ENCODE measurements at regions not wholly inside any gene's neighbourhood (a gene's known extent, or its start where the extent isn't known, plus 50 kb on each side); places are given as distances from the start of the nearest gene placed in this dataset.

DNA sequence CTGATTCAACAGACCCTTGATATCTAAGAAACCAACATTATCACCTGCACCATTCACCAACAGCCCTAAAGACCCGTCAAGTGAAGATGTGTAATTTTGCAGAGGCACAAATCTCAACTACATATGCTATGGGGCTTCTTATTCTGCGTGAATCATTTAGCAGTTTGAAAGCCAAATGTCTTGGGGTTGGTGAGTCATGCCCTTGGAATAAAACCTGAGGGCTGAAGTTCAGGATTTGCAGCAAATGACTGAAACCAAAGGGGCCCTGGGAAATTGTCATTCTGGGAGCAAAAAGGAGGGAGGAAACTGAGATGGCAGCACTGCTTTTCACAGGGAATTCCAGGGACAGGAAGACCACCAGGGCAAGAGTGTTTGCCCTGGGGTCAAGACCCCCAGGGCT, 79.2 kb upstream of the TNR start:
- no peak for DNase-seq

DNA sequence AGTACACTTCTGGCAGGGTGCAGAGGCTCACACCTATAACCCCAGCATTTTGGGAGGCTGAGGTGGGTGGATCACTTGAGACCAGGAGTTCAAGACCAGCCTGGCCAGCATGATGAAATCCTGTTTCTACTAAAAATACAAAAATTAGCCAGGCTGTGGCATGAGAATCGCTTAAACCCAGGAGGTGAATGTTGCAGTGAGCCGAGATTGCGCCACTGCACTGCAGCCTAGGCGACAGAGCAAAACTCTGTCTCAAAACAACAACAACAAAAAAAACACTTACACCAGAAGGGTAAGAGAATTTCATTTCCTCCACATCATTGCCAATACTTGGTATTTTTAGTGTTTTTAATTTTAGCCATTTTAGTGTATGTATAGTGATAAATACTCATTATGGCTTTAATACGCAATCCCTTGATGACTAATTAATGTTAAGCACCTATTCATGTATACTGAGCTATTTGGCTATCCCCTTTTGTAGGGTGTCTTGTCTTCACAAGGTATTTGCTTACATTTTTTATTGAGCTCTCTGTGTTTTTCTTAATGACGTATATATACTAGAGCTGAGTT, 77.1 kb upstream of the TNR start:
- no peak for DNase-seq

DNA sequence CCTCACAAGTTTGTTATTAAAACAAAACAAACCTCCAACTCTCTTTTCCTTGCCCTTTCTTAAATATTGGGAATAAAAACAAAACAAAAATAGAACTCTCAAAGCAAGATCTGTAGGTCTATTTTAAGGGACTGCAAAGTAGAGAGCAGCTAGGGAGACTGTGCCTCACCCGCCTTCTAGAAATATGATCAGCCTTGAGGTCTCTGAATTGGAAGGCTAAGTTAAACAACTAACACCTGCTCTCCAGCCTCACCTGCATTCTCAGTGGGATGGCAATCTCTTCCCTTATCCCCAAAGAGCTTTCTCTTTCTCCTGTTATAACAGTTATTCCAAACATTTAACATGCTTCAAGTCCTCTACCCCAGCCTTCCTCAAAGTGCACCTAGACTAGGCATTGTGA, 75.5 kb upstream of the TNR start:
- no peak for DNase-seq

DNA sequence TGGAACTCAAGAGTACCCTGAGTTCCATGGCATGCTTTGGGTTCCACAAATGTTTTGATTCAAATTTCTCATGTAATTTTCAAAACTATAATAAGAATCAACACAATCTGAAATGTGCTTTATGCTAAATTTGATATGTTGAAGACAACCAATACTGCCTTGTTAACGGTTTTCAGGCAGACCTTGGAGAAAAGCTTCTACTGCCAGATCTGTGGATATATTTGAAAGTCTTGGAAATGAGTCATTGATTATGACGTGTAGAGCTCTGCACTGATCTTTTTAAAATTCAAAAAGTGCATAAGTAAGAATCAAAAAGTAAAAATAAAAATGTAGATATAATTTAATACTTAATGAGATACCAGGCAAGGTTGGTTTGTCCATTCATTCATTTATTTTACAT, 74.0 kb upstream of the TNR start:
- DNase-seq: no peak

DNA sequence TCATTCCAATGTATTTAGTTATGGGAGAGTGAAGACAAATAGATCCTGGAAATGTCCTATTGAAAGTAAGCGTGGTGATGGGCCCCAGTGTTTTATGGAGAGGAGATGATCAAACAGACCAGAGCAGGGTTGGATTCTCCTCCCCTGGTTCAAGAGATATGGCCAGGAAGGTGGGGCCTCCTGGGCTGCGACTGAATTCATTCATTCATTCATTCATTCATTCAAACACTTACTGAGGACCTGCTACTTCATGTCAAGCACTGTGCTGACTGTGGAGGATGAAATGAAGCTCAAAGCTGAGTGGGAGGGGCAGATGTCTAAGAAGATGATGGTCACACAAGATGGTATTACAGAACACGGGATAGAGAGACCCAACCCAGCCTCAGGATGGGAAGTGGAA, 71.5 kb upstream of the TNR start:
- no peak for DNase-seq

DNA sequence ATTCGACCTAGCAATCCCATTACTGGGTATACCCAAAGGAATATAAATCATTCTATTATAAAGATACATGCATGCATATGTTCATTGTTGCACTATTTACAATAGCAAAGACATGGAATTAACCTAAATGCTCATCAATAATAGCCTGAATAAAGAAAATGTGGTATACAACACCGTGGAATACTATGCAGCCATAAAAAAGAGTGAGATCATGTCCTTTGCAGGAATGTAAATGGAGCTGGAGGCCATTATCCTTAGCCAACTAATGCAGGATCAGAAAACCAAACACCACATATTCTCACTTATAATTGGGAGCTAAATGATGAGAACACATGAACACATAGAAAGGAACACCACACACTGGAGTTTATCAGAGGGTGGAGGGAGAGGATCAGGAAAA, 69.5 kb upstream of the TNR start:
- DNase-seq: no peak

DNA sequence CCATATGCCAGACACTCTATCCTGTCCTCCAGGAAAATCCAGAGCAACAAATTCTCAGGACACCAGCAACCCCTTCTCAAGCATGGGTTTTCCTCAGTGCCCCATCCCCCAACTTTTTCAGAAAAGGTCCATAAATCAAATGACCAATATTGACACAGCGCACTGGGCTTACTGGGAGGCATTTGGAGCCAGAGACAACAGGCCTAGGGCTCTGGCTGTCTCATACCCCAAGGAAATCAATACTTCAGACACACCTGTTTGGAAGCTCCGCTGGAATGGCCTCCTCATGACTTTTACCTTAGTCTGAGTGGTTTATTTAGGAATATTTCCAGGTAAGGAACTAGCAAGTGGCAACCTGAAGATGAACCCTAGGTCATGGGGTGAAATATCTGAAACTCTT, 66.9 kb upstream of the TNR start:
- DNase-seq: no peak

DNA sequence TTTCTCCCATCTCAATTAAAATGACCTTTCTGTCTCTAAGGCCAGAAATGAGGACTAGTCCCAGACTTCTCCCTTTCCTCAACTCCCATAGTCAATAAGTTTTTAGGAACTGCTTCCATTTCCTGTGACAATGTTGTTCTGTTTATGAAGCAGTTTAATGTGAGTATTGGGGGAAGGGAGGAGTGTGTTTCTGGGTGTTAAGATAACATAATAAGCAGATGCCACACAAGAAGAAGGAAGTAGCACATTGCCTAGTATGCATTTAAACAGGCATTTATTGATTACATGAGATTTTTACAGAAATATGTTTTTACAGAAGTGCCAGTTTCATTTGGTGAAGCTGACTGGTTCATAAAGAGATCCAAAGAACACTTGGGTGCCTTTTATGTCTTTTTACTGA, 65.6 kb upstream of the TNR start:
- no peak for DNase-seq

DNA sequence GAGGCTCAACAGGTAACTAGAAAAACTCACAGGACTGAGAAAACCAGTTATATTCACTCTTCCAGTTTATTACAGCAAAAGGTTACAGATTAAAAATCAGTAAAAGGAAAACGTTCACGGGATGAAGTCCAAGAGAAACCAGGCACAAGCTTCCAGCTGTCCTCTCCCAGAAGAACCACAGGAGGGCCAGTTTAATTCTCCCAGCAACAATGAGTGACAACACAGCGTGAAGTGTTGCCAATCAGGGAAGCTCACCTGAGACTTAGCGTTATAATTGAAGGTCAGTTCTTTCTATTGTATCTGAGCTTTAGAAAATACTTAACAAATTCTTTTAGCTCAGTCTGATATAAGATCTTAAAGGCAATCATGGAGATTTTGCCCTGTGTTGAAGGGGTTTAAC, 65.2 kb upstream of the TNR start:
- DNase-seq: no peak

DNA sequence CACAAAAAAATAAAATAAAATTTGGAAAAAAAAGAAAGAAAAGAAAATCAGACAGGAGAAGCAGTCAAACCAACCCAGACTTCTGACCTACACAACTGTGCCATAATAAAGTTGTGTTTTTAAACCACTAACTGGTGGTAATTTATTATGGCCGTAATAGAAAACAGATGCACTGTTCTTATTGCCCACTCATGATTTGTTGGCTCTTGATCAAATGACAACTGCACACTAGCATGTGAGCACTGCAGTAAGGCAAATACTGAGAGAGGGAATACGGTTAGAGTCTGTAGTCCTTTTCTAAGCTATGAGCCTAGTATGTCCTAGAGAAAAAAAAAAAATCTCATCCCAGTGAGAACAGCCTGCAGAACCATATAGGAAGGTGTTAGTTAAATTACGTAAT, 61.2 kb upstream of the TNR start:
- no peak for DNase-seq

DNA sequence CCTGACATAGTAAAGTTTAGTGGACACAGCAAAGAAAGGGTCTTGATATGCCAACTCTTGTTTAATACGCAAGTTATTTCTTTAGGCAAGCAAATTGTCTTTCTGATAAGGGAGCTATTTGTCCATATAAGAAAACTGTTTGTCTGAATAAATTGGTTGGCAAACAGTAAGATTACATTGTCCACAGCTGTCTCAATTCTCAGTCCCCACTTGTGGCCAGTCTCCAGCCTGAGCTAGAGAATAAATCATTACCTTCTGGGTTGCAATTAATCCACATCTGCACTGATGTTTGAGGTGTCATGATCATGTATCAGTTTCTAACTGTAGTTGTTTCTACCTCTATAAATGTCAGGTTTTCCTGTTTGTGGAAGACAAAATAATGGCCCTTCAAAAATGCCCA, 60.0 kb upstream of the TNR start:
- no peak for DNase-seq

DNA sequence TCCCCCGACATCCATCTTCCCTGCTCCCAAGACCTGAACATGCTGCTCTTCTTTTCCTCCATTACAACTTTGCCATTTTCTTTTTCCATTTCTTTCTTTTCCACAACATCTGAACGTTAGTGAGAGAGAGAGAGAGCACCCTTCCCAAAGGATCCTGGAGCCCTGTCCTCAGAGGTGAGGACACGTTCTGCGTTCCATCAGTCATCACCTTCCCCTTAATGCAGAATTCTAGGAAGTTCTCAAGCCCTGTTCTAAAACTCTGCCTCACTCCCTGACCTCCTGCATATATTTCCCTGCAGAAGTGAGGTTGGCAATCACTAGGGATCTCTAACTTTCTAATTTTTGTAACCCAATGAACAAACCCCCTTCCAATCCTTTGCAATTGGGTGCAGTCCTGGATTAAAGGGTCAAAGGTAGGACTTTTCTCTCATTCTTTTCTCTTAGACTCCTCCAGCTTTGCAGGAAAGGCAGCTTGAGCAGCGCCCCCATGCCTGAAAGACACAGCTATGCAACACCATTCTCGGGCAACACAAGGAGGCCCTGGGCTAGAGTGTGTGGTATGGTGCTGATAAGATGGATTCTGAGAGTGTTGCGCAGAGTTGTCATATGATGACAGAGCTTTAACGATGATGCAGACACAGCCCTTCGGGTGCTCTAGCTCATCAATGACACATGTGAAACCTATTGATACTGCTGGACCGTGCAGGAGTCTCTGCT, 59.2 kb upstream of the TNR start:
- no peak for DNase-seq

DNA sequence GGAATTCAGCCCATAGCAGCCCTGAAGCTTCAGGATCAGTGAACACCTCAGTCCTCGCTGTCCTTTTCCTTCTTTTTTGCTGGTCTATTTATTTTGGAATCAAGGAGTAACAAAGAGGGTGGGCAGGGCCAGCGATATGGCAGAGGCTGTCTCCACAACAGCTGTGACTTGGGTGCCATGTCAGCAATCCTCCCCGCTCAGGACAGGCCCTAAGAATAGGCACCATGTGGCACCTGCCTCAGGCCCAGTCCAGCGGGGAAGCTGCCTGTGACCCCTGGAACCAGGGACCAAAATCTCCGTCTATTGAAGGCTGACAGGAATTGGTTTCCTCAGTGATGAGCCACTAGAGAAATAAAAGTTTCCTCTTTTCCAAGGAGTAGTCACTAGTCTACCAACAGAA, 58.6 kb upstream of the TNR start:
- DNase-seq: no peak

DNA sequence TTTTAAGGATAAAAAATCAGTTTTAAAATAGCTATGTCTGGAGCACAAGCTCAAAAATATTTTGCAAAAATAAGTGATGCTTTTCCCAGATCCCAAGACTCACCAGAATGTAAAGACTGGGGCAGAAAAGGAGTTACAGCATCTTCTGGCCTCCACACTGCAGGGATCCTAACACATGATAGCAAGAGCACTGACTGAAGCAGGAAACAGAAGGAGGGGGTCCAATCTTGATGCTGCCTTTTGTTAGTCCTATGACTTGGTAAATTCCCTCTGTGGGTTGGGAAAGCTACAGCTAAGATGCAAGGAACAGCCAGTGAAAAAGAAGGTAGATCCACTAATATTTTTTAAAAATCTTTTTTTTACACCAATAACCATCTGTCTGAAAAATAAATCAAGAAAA, 54.2 kb upstream of the TNR start:
- DNase-seq: no peak

DNA sequence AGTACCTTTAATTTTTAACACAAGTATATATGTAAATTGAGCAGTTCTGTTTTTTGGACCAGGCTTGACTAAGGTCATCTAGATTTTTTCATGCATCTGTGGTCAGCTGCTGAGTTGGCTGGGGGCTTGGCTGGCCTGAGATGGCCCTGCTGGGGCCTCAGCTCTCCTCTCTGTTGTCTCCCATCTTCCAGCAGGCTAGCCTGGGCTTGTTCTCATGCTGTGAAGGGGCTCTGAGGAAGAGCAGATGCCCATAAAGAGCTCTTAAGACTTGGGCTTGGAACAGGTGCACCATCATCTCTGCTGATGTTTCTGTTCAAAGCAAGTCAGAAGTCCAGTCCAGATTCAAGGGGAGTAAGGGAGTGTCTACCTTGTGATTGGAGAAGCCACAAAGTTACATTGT, 51.2 kb upstream of the TNR start:
- DNase-seq: no peak

DNA sequence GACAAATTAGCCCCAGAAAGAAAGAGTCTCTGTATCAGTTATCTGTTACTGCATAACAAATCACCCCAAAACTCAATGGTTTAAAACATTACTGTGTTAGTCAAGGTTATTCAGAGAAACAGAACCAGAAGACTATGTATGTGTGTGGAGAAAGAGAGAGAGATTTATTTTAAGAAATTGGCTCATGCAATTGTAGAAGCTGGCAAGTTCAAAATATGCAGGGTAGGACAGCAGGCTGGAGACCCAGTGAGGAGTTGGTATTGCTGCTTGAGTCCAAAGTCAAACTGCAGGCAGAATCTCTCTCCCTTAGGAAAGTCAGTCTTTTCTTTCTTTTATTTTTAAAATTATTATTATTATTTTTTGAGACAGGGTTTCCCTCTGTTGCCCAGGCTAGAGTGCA, 50.2 kb upstream of the TNR start:
- DNase-seq: no peak

Measured in NCI-H446 (cell line).